Sigmoid colon (tissue), 4 donors: ENCODE measurements at regions not wholly inside any gene's neighbourhood (a gene's known extent, or its start where the extent isn't known, plus 50 kb on each side); places are given as distances from the start of the nearest gene placed in this dataset.

Source experiments
- EP300 ChIP-seq, 4 donors: sonication (generic); formaldehyde crosslinking; IDR thresholded peaks; one replicate each; pipeline ENCODE4 v1.6.1; 2017; ENCODE audit warnings: antibody characterized with exemption in 4 of 4
- POLR2A ChIP-seq, 2 donors: fragments of 450-650 bp; IDR thresholded peaks; one replicate each; pipeline ENCODE4 v1.6.1; 2016; ENCODE audit warnings: antibody characterized with exemption in 2 of 2, mild to moderate bottlenecking in 2 of 2, moderate library complexity in 2 of 2
- POLR2AphosphoS5 ChIP-seq, 4 donors: sonication (generic); formaldehyde crosslinking; IDR thresholded peaks; one replicate each; pipeline ENCODE4 v1.6.1; 2017; ENCODE audit warnings: antibody characterized with exemption in 4 of 4
- TF ChIP-seq, protein P1 (sequence below), 4 experiments: fragments of 450-650 bp in 3 of 4; fragments of 200-600 bp in 1 of 4; IDR thresholded peaks; one replicate each; pipeline ENCODE4 v1.5.1; 2016 to 2019; ENCODE audit warnings: antibody characterized with exemption in 4 of 4, mild to moderate bottlenecking in 3 of 4, moderate library complexity in 2 of 4

DNA sequence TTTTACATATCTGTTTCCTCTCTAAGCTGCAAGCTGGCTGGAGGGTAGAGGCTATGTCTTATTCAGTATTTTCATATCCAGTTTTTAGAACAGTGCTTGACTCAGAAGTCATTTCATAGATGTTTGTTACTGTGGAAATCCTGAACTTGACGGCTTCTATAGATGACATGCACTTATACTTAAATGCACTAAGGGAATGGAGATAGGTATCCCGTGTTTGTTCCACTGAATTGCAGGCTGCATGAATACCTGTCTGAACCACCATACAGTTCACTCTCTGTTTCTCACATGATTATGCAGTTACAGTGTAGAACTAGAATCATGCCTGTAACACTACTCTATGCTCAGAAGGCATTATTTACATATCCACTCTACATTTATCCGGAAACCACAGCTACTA, 417.1 kb downstream of the MTX2 start:
- TF ChIP-seq, protein P1, sequence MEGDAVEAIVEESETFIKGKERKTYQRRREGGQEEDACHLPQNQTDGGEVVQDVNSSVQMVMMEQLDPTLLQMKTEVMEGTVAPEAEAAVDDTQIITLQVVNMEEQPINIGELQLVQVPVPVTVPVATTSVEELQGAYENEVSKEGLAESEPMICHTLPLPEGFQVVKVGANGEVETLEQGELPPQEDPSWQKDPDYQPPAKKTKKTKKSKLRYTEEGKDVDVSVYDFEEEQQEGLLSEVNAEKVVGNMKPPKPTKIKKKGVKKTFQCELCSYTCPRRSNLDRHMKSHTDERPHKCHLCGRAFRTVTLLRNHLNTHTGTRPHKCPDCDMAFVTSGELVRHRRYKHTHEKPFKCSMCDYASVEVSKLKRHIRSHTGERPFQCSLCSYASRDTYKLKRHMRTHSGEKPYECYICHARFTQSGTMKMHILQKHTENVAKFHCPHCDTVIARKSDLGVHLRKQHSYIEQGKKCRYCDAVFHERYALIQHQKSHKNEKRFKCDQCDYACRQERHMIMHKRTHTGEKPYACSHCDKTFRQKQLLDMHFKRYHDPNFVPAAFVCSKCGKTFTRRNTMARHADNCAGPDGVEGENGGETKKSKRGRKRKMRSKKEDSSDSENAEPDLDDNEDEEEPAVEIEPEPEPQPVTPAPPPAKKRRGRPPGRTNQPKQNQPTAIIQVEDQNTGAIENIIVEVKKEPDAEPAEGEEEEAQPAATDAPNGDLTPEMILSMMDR (IDR thresholded peaks at IDR 0.05) = no peak
- TF ChIP-seq POLR2A (IDR thresholded peaks at IDR 0.05) = no peak
- TF ChIP-seq EP300 (IDR thresholded peaks at IDR 0.05) = no peak
- no peak for TF ChIP-seq POLR2AphosphoS5 (IDR thresholded peaks at IDR 0.05)
